Sciatic nerve (tissue), 2 donors: ENCODE measurements at regions not wholly inside any gene's neighbourhood (a gene's known extent, or its start where the extent isn't known, plus 50 kb on each side); places are given as distances from the start of the nearest gene placed in this dataset.
"Not testable (repeated sequence)": the region's sequence is repeated elsewhere in the genome, so short reads cannot be mapped to it uniquely, and the experiment has no call there.

ENCODE experiments used
- ATAC-seq: fragments of 200-7000 bp; cut with Tn5 transposase; one replicate; pipeline ENCODE4 v1.9.1; 2020; ENCODE audit warnings: mild to moderate bottlenecking, moderate library complexity
- DNase-seq: peaks from one replicate; pipeline ENCODE4 v3.0.0-alpha.2; 2020; ENCODE audit warnings: low spot score
- intact Hi-C: fragments of 100-400 bp; cut with DNase I; formaldehyde crosslinking; loops from one replicate; pipeline ENCODE4 v1.14.2; 2022
- donor health status: DM: no; HTN: no; CAD: no.
- donor health status: DM: no; HTN: no; CAD: no.

DNA sequence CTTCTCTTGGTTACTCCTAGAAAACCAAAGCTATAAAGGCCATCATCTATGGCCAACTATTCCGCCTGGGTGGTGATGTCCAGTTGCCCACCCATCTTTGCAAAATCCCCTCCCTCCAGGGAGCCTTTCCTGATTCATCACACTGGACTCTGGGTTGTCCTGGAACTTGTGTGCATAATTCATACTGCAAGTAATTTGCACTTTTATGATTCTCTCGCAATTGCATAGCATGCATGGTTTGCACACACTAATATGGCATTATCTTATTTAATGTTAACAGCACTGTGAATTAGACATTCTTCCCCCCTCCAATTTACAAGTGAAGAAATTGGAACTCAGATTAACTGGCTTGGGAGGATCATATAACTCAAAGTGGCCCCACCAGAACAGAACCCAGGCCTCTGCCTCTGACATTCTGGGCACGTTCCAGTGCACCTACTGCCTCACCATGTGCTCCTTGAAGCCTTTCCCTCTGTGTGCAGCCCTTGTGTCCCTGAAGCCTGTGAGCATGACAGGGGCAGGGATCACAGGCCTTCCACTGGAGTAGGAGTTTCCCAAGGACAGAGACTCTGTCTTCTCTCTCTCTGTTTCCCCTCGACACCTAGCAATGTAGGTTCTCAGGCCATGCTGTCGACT lies 98.9 kb upstream of the IPO9 start:
- no peak for DNase-seq
- intact Hi-C loops: no loop called here
- ATAC-seq: peak; percentile 15

DNA sequence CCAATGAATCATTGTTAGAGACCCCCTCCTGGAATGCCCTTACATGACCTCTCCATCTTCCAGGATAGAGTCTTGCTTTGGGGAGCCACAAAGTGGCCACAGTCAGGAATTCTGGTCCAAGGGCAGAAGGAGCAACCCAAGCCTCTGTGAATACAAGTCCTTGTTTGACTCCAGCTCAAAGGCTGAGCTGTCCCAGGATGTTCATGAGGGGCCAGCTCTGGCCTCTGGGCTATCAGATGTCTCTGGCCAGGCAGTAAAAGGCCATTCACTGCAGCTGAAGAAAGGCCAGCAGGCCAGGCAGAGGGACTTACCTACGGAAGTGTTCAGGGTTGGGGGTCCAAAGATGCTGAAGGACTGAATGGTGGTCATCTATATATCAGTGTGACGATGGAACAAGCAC lies 98.3 kb upstream of the IPO9 start:
- intact Hi-C loops: no loop called here
- DNase-seq: no peak
- ATAC-seq: peak; percentile 54

DNA sequence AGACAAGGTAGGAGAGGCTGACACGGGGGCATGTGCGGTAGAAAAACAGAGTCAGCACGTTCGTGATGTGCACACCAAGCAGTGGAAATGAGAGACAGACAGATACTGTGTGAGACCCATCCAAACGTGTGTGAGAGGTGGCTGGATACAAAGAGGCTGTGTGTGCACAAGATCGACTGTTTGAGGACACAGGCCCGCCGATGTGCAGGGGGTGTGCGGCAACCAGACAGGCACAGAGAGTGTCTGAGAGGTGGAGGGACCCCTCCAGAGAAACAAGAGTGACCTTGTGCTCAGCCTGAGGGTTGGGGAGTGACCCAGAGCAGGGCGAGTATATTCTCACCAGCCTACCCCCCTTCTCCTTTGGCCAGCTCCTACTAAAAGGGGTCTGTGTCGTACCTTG lies 97.8 kb upstream of the IPO9 start:
- ATAC-seq (peak; percentile 53), DNase-seq (no peak)
- intact Hi-C loops: no loop called here

DNA sequence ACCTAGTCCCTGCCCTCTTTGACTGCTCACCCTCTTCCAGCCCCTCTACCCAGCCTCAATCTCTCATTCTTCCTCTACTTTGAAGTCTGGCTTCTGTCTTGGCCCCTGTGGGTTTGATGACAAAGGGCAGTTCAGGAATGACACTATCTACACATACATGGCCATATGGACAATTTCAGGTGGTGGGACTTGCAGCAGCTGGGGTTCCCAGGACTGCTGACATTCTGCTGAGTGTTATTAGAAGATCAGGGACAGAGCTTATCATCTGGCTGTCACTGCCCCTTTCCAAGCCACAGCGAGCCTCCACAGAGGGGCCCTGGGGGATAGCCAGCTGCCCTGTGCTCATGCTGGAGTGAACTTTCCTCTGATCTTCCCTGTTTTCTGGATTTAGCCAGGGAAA lies 97.4 kb upstream of the IPO9 start:
- DNase-seq (no peak), ATAC-seq (peak; percentile 71)
- intact Hi-C loops: no loop called here

DNA sequence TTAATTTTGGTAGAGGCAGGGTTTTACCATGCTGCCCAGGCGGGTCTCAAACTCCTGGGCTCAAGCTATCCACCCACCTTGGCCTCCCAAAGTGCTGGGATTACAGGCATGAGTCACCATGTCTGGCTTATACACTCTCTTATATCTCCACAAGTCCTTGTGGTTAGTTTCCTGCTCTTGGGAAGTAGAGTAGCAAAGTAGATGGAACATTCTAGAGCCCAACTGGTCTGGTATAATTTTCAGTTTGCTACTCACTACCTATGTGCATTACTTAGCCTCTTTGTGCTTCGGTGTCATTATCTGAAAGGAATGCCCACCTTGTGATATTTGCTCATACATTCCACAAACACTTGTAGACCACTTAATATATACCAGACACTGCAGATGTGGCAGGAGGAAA lies 96.6 kb upstream of the IPO9 start:
- ATAC-seq (no peak), DNase-seq (no peak)
- intact Hi-C loops: no loop called here

DNA sequence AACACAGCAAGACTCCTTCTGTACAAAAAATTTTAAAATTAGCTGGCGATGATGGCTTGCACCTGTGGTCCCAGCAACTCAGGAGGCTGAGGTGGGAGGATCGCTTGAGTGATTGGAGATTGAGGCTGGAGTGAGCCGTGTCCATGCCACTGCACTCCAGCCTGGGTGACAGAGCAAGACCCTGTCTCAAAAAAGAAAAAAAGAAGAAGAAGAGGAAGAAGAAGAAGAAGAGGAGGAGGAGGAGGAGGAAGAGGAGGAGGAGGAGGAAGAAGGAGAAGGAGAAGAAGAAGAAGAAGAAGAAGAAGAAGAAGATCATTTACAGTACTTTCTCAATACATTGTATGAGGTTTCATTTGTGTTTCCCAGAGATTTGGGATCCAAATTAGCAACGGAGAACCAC lies 94.7 kb upstream of the IPO9 start:
- intact Hi-C loops, ATAC-seq, DNase-seq: not testable (repeated sequence)

DNA sequence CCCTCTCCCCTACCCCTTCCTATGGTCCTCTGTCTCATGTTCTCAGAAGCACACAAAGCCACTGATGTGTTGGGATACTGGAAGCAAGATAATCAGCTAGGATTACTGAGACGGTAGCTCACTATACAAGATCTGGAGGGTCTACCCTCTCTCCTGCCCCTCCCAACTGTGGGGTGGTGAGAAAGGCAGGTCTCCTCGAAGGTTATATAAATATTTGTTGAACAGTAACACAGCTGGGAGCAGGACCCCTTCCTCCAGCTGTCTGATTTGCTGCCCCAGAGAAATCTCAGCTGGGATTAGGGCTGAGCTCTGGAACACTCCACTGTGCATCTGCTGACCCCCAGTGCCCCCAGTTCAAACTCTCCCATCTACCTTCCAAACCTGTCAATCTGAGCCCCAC lies 94.2 kb upstream of the IPO9 start:
- no peak for DNase-seq
- intact Hi-C loops: no loop called here
- ATAC-seq: no peak

DNA sequence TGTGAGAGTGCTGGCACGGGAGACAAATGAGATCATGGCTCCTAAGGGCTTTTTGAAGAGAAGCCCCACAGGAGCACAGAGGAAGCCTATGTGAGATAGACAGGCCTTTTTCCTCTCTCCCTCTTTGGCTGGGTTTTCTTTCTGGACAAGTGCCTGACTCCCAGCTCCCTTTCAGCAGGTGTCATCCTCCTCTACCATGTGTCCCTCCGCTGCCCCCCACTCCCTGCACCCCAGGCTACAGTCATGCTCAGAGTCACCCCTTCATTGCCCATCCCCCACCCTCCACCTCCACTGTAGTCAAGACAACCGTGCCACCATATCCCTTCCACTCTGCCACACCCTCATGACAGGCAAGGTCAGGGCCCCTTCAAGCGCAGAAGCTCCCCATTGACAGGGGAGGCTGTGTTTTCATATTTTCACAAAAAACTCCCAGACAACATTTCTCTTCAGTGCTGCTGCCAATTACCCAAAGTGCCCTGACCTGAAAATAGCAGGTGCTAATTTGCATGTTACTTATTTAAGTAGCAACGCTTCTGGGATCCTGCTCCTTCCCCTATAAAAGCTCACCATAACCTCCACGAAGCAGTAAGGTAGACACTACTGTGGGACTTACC lies 92.1 kb upstream of the IPO9 start:
- intact Hi-C loops: no loop called here
- DNase-seq (no peak), ATAC-seq (no peak)

DNA sequence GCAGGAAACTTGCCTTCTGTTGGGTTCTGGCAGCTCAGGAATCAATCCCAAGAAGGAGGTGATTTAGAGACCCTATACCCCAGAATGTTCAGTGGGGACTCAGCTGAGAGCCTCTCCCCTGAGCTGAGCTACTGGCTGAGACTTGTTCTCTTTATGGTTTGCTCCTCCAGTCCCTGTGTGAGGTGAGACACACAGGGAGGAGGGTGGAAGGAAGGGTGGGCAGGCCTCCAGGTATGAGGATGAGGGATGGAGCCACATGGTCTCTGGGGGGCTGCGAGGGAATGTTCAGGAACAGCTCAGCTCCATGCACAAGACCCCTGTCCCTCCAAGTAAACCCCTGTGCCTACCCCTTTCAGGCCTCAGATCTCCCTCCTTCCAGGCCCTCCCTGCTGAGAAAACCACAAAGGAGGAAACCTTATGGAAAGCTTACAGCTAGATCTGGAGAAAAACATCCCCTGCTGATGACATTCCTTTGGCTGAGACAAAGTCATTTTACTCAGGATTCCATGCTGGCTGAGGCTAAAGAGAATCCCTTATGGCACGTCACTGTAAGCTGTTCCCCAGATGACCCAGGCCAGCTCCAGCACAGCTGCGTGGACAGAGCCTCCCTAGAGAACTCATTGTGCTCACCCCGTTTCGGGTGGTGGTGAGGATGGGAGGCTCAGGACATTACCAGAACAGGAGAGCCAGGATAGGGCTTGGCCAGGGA lies 91.5 kb upstream of the IPO9 start:
- peak; percentile 72 for ATAC-seq
- intact Hi-C loops: no loop called here
- DNase-seq: no peak

DNA sequence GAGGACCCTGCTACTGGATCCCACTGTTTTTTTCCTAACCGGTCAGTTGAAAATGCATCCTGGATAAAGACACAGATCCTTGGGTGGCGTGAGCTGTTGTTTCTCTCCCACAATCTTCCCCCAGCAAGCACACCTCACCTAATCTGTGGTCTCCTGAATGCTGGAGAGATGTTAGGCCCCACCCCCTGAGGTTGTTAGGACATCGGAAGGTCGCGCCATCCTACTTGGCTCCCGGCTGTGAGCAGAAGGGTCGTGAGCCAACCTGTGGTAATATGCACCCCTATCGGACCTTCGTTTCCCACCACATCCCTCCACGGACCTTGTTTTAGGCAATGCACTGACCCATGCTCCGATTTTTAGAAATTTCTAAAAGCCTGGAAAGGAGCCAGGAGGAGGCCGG lies 89.9 kb upstream of the IPO9 start:
- intact Hi-C loops: no loop called here
- ATAC-seq (peak; percentile 17), DNase-seq (no peak)

DNA sequence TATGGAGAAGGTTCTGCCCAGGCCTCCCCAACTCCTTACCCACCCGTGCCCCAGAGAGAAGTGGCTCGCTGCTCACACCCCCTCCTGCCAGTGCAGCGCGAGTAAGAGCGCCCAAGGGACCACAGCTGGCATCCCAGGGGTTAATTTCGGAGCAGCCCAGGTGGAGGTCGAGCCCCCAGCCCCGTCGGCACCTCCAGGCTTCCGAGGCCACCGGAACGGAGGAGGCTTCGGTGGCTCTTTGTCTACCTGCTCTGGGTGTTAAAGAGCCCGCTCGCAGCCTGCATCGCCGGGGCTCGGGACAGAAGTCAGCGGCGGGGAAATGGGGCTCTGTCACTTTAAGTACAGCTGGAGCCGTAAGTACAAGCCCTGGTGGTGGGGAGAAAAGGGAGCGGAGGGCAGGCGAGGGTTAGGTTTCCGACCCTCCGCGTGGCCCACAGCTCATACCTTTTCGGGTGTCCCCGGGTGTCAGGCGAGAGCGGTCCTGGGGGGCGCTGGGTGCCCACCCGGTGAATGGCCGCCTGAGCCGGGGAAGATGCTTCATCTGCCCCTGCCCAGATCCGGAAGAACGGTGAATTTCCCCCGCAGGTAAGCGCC lies 89.4 kb upstream of the IPO9 start:
- ATAC-seq: peak; percentile 69
- intact Hi-C loops: no loop called here
- DNase-seq: no peak

DNA sequence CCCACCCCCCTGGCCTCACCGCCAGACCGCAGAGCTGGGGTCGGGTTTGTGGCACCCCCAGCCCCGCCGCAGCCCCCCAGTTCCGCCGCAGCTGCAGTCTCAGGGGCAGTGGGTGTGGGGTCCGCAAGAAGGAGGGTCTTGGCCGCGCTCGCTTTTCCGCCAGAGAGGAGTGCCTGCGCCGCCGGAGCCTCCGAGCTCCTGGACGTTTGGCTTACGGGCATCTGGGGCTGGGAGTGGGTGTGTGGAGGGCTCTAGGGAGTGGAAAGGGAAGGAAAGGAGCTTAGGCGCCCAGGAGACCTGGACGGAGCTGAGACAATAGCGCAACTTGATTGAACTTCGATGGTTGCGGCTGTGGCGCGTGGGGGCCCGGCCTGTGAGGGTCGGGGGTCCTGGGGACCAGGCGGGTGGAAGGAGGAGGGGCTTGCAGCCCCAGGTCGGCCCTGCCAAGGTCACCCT lies 88.8 kb upstream of the IPO9 start:
- intact Hi-C loops: no loop called here
- no peak for DNase-seq
- ATAC-seq: peak; percentile 31

DNA sequence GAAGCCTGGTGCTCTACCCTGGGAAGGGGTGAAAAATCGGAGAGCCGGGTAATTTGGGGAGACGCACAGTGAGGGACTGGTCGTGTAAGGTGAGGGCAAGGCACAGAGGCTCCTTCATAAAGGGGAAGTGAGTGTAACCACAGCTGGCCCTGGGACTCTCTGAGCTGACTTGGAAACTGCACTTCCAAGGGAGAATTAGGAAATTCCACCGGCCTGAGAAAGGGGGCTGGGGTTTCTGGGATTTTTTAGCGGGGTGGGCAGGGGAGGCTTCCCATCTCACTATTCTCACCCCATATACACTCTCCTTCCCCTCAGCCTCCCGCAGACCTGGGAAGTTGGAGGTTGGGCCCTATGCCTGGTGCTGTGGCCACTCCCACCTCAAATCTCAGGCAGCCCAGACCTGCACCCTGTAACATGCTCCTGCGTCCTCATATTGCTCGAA lies 88.3 kb upstream of the IPO9 start:
- DNase-seq (no peak), ATAC-seq (peak; percentile 33)
- intact Hi-C loops: no loop called here

DNA sequence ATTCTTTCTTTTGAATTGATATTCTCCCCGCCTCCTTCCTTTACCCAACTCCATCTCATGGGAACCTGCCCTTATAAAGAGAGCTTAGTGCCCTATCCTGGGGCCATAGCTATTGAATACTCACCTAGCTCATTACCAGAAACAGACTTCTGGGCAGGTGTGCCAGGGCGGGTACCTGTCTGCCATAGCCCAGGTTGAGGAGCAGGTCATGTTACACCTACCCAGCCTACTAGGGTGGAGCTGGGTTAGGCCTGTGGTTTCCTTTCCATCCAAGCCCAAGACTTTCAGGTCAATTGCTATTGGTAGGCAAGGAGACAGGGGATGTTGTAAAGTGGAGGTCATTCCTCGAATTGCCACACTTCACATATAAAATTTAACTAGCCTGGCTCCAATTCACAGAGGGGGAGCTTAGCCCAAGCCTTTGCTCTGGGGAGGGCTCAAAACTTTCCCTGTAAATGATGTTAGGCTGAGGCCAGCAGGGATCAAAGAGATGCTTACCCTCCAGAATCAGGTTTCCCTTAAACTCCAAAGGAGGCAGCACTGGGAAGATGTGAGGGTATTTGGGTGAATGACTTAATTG lies 87.1 kb upstream of the IPO9 start:
- no peak for ATAC-seq
- DNase-seq: no peak
- intact Hi-C loops: no loop called here

DNA sequence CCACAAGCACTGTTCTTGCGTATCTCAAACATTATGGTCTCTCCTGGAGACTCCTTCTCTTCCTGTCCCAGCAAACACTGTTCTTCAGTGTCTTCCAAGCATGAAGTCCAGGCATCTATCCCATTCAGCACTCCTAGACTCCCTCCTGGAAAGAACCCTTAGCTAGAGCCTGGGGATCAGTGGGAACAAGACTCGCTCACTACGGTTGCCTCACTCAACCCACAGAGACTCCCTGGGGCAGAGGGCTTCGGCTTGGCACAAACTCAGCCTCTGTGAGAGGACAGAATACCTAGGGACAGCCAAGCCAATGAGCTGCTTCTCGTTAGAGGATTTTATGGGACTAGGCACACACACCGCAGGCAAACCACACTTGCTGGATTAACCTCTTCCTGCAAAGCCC lies 86.5 kb upstream of the IPO9 start:
- peak; percentile 67 for ATAC-seq
- intact Hi-C loops: no loop called here
- no peak for DNase-seq

DNA sequence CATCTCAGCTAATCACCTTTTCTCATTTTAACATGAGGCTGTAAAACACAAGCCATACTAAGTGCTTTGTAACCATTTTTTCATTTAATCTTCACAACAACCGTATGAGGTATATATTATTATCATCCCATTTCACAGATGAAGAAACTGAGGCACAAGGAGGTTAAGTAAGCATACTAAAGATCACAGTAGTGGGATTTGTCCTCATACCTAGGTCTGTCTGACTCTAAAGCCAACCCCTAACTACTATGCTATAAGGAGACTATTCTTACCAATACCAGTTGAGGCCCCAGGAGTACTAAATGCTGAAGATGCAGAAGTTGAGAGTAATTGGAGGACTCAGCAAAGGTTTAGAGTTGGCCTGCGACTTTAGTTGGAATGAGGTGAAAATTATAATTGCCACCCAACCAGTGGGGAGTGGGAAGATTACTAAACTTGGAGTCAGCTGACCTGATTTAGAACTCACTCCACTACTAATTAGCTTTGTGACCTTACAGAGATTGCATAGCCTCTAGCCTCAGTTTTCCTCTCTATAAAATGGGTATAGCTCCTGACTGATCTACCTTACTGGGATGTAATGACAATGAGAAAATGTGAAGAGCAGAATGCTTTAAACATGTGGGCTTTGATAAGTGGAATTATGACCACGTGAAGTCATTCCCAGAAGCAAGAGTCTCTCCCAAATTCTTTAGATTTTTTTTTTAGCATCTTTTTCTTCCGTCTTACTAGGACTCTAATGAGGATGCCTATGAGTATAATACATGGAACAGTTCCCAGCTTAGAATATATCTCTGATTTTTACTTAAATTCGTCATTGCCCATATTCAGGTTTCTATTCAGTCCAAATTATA lies 85.8 kb upstream of the IPO9 start:
- no peak for DNase-seq
- no peak for ATAC-seq
- intact Hi-C loops: no loop called here

DNA sequence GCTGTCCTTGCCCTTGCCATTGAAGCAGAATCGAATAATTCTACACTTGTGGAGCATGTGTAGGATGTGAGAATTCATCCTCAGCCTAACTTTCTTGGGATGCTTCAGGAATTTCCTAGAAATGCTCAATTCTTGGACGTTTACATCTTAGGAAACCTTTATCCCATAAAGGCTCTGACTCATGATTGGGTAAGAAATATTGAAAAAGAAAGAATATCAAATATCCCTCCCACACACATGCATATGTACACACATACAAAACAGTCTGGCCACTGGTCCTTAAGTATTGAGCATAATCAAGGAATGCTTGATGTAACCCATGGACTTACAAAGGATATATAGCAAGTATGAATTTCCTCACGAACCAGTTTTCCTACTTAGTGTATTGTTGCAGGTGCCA lies 83.9 kb upstream of the IPO9 start:
- ATAC-seq (no peak), DNase-seq (no peak)
- intact Hi-C loops: no loop called here

DNA sequence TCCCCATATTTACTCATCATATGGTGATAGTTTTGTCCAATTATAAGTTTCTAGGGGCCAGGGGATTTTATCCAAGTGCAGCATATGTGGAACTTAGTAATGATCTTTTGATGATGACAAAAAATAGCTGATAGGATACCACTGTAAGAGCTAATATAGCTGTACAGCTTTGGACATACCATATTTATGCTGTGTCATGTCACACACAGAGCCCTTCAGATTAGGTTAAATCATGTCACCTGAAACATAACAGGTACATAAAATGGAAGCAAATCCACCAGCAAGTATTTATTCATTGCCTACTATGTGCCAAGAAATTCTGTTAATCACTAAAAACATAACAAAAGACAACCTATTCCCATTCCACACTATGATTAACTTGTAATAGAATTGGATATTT lies 82.8 kb upstream of the IPO9 start:
- no peak for ATAC-seq
- intact Hi-C loops: no loop called here
- no peak for DNase-seq

DNA sequence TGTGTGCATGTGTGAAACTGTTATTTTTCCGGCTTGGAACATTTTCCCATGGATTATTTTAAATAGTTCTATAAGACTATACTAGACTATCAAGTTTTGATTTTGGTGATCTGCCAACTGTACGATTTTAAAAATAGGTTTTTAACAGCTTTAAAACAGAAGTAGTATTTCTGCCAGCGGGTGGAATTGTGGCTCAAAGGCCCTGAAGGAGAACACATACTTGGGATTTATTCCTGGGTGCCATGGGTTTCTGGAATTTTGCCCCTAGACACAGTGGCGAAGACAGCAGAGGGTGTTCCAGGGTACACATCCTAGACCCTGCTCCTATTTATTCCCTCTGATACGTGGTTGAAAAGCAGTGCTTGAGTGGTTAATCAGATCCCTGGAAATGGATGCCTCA lies 81.7 kb upstream of the IPO9 start:
- no peak for DNase-seq
- ATAC-seq: no peak
- intact Hi-C loops: no loop called here
